GM20000 (cell line): ENCODE measurements at regions not wholly inside any gene's neighbourhood (a gene's known extent, or its start where the extent isn't known, plus 50 kb on each side); places are given as distances from the start of the nearest gene placed in this dataset.

Experiments
- DNase-seq: peaks from one replicate; pipeline ENCODE4 v3.0.0; 2012; ENCODE audit warnings: low spot score
- CTCF ChIP-seq: IDR thresholded peaks from 2 replicates; pipeline ENCODE4 v1.5.1; 2012; ENCODE audit warnings: mild to moderate bottlenecking, control low read depth; ENCODE audit errors: extremely low read depth, missing control alignments

GRCh38 chr13:80611310-80611709, 270.4 kb upstream of the SPRY2 start:
- no peak for TF ChIP-seq CTCF
- no peak for DNase-seq

DNA sequence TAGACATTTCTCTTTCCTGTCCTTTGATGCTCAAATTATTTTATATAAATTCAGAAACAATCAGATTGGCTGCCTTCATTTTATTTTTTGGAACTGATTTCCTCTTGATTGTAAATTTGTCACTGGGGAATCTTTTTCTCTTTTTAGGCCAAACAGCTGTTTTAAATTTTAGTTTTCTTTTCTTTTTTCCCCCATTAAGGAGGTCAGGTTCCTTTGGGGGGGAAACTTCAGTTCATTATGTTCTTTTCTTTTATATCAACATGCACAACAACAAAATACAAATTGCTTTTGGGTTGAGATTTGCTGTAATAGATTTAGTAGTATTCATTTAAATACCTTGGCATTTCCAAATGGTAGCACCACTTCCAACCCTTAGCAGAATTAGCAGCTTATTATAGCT, 264.8 kb upstream of the SPRY2 start:
- no peak for TF ChIP-seq CTCF

DNA sequence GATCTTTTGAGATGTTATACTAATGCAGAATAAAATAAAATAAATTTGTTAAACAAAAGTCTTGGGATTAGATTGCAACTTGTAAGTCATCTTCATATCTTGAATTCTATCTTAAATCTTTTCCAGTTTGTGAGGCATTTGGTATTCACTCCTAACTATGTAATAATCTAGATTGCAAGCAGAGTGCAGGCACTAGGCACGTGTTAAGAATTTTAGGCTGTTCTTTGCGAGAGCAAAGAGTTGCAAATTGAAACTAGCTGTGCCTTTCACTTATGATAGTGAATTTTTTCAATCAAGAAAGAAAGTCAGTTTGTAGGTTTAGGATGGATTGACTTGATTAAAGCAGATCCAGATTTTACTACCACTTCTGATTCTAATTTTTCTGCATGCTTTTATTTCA, 264.1 kb upstream of the SPRY2 start:
- TF ChIP-seq CTCF, result no peak
- no peak for DNase-seq

More for the DNA sequence above, 264.8 kb upstream of the SPRY2 start:
- no peak for DNase-seq

DNA sequence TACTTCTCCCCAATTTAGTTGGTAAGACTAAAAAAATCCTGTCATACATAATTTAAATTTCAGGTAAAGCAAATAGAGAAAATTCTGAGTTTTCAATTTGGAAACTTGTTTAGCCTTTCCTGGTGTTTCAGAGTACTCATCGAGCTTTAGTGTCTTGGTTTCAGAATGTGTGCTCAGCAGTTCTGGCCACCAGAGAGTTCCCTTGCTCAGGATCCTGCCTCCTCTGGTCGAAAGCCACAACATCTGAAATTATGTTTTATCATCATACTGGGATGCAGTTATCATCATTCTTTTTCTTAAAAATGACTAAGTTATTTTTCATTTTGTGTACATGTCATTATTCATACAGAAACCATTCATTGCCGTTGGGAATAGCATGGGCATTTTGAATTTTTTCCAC, 263.2 kb upstream of the SPRY2 start:
- no peak for TF ChIP-seq CTCF
- DNase-seq, result no peak

- DNase-seq, result no peak
- no peak for TF ChIP-seq CTCF
Measured at GRCh38 chr13:80603351-80603750, 262.4 kb upstream of the SPRY2 start.

DNA sequence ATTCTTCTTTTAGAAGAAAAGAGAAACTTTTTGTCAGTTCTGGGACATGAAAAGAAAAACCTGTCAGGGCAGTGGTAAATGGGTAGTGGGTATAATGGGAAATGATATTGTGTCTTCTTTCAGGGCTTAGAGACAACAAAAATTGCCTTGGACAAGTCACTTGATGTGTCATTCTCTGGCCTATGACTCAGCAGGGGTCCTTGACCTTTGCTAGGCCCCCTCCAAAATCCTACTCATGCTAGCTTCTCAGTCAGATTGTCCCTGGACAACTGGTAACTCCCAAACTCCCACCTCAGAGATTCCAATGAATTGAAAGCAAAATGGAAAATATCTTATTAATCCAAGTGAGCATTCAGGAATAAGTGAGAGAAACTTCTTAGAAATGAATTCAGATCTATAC, 258.8 kb upstream of the SPRY2 start:
- TF ChIP-seq CTCF, result no peak
- DNase-seq, result no peak

DNA sequence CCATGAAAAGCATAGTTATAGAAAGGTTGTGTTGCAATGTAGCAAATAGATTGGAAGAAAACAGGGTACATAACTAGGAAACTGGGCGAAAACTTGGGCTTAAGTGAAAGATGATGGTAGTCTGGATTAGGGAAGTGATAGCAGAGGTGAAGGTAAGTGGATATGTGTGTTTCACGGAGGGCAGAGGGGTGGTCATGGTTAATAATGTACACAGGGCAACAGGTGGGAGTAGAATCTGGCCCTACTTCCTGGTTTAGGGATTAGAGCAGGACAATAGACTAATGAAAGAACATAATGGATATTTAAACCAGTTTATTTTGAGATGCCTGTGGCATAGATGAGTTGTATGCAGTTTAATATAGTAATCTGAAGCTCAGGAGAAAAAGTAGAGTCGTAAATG, 257.3 kb upstream of the SPRY2 start:
- no peak for DNase-seq
- TF ChIP-seq CTCF, result no peak
